Adrenal gland (tissue), 5 donors: ENCODE measurements at regions not wholly inside any gene's neighbourhood (a gene's known extent, or its start where the extent isn't known, plus 50 kb on each side); places are given as distances from the start of the nearest gene placed in this dataset.

Experiments used
- POLR2A ChIP-seq, 2 donors: fragments of 450-650 bp; IDR thresholded peaks; one replicate each; pipeline ENCODE4 v1.6.1; 2017; ENCODE audit warnings: antibody characterized with exemption in 2 of 2, mild to moderate bottlenecking in 2 of 2, moderate library complexity in 1 of 2
- TF ChIP-seq, protein P1 (sequence below), 6 experiments: fragments of 450-650 bp in 4 of 6; fragments of 200-600 bp in 2 of 6; sonication (generic) in 1 of 6; IDR thresholded peaks; 1 replicate in 5 of 6; 2 replicates in 1 of 6; pipeline versions ENCODE4 v1.5.1 to v1.8.0; 2016 to 2021; ENCODE audit warnings: antibody characterized with exemption in 6 of 6, mild to moderate bottlenecking in 2 of 6, moderate library complexity in 1 of 6
- donor health status: DM: no; HTN: no; CAD: no.

DNA sequence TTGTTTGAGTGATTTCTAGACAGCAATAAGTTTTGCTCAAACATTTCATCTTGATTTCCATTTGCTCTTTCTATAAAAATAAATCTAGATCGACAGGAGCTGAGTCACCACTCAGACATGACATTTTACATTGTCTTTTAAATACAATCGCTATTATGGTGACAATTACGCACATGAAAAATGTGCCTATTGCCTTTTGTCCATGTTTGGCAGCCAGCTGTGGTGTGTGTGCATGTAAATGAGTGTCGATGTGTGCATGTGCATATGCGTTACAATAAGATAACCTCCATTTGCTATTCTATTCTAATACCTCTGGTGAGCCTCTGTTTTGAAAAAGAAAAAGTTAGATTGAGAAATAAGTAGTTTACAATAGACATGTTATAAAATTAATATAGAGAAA lies 89.7 kb upstream of the GRM7 start:
- TF ChIP-seq, protein P1, sequence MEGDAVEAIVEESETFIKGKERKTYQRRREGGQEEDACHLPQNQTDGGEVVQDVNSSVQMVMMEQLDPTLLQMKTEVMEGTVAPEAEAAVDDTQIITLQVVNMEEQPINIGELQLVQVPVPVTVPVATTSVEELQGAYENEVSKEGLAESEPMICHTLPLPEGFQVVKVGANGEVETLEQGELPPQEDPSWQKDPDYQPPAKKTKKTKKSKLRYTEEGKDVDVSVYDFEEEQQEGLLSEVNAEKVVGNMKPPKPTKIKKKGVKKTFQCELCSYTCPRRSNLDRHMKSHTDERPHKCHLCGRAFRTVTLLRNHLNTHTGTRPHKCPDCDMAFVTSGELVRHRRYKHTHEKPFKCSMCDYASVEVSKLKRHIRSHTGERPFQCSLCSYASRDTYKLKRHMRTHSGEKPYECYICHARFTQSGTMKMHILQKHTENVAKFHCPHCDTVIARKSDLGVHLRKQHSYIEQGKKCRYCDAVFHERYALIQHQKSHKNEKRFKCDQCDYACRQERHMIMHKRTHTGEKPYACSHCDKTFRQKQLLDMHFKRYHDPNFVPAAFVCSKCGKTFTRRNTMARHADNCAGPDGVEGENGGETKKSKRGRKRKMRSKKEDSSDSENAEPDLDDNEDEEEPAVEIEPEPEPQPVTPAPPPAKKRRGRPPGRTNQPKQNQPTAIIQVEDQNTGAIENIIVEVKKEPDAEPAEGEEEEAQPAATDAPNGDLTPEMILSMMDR (IDR thresholded peaks at IDR 0.05) = no peak
- TF ChIP-seq POLR2A (IDR thresholded peaks at IDR 0.05) = no peak
